HepG2 (cell line): ENCODE measurements at regions not wholly inside any gene's neighbourhood (a gene's known extent, or its start where the extent isn't known, plus 50 kb on each side); places are given as distances from the start of the nearest gene placed in this dataset.

Source experiments
- ATAC-seq: fragments of 200-7000 bp; cut with Tn5 transposase; 3 replicates; pipeline ENCODE4 v1.9.1; 2020; ENCODE audit warnings: mild to moderate bottlenecking, moderate library complexity
- BruUV-seq: library from RNA; stranded (reverse); fragments of 400-500 nt; replicated peaks from 2 replicates; lab custom pipeline; 2021; lab: Mats Ljungman, UMichigan
- CTCF ChIA-PET: fragments of 300-600 bp; formaldehyde crosslinking; extraction: SDS; loops from one replicate; lab custom pipeline; 2021; ENCODE audit warnings: low total read pairs, inconsistent platforms, low intra/inter-chr PET ratio; lab: Yijun Ruan, JAX
- POLR2A ChIA-PET: fragments of 350-600 bp; sonication (Branson Sonifier 250); formaldehyde crosslinking; loops from one replicate; lab custom pipeline; 2020; ENCODE audit warnings: antibody characterized with exemption, inconsistent platforms; lab: Yijun Ruan, JAX
- DNase-seq: peaks from one replicate; pipeline ENCODE4 v3.0.0-alpha.2; 2015; ENCODE audit warnings: low spot score
- FAIRE-seq: peaks from 3 replicates; lab custom pipeline; 2011; peaks lifted over from hg19 to GRCh38; lab: Jason Lieb, UNC
- H2AFZ ChIP-seq: one replicate; pipeline ENCODE4 v1.6.1; 2011; ENCODE audit warnings: low read length, inconsistent platforms
- H3K27ac ChIP-seq: fragments of 300-600 bp; 3 replicates; pipeline ENCODE4 v1.8.0; 2011; ENCODE audit warnings: mixed run types, mild to moderate bottlenecking, mixed read lengths, low read length, inconsistent platforms; ENCODE audit not compliant: insufficient read depth; ENCODE audit errors: extremely low read length
- H3K27me3 ChIP-seq, 2 experiments: fragments of 200-600 bp in 1 of 2; 2 replicates in 1 of 2; 3 replicates in 1 of 2; pipeline versions ENCODE4 v1.6.0 to v1.8.0; 2011; ENCODE audit warnings: low read length in 2 of 2, mild to moderate bottlenecking in 2 of 2, moderate library complexity in 2 of 2, inconsistent platforms in 1 of 2; ENCODE audit not compliant: insufficient read depth in 2 of 2, control insufficient read depth in 1 of 2
- H3K36me3 ChIP-seq, 2 experiments: fragments of 200-600 bp in 1 of 2; replicated peaks in 1 of 2; 2 replicates in 1 of 2; 3 replicates in 1 of 2; pipeline versions ENCODE4 v1.5.1 to v1.8.0; 2011; ENCODE audit warnings: low read length in 2 of 2, inconsistent platforms in 1 of 2; ENCODE audit not compliant: insufficient read depth in 2 of 2, control insufficient read depth in 1 of 2
- H3K4me1 ChIP-seq: 2 replicates; pipeline ENCODE4 v1.5.1; 2012; ENCODE audit warnings: low read length, inconsistent platforms; ENCODE audit not compliant: insufficient read depth
- H3K4me2 ChIP-seq: 2 replicates; pipeline ENCODE4 v1.6.0; 2011; ENCODE audit warnings: low read depth, low read length, inconsistent platforms
- H3K4me3 ChIP-seq, 3 experiments: fragments of 200-600 bp in 1 of 3; sonication (generic), shearing (Covaris generic) in 1 of 3; replicated peaks in 1 of 3; 2 replicates each; pipeline ENCODE4 v1.5.1; 2011 to 2016; ENCODE audit warnings: low read length in 3 of 3, inconsistent platforms in 2 of 3, low read depth in 2 of 3, mild to moderate bottlenecking in 2 of 3, control low read depth in 1 of 3, mixed read lengths in 1 of 3; ENCODE audit not compliant: insufficient read depth in 1 of 3
- H3K79me2 ChIP-seq: one replicate; pipeline ENCODE4 v1.6.1; 2011; ENCODE audit warnings: low read length, inconsistent platforms; ENCODE audit not compliant: insufficient read depth
- H3K9ac ChIP-seq: 2 replicates; pipeline ENCODE4 v1.6.0; 2011; ENCODE audit warnings: mild to moderate bottlenecking, low read depth, low read length, inconsistent platforms; ENCODE audit not compliant: insufficient read depth
- H3K9me3 ChIP-seq: 2 replicates; pipeline ENCODE4 v1.5.1; 2012; ENCODE audit warnings: mild to moderate bottlenecking, low read length
- H4K20me1 ChIP-seq: 2 replicates; pipeline ENCODE4 v1.6.0; 2011; ENCODE audit warnings: inconsistent platforms, mild to moderate bottlenecking, low read length, moderate library complexity; ENCODE audit not compliant: insufficient read depth
- CBX1 ChIP-seq: IDR thresholded peaks from one replicate; pipeline ENCODE4 v1.6.1; 2016; ENCODE audit warnings: antibody characterized with exemption, low read depth
- FOXA3 ChIP-seq: IDR thresholded peaks from 2 replicates; pipeline ENCODE4 v1.6.1; 2016; ENCODE audit warnings: missing genetic modification reagents, missing compliant biosample characterization
- KDM3A ChIP-seq: IDR thresholded peaks from 2 replicates; pipeline ENCODE4 v1.6.1; 2018; ENCODE audit warnings: low read depth, missing compliant biosample characterization
- NFIB ChIP-seq: sonication (generic); formaldehyde crosslinking; IDR thresholded peaks from 2 replicates; pipeline ENCODE4 v1.9.0; 2021; ENCODE audit warnings: missing genetic modification reagents, mild to moderate bottlenecking, borderline replicate concordance
- NR2C2 ChIP-seq: sonication (generic); formaldehyde crosslinking; IDR thresholded peaks from 2 replicates; pipeline ENCODE4 v1.4.0; 2020; ENCODE audit warnings: missing genetic modification reagents, mild to moderate bottlenecking, moderate library complexity, borderline replicate concordance
- SETDB1 ChIP-seq: sonication (generic); formaldehyde crosslinking; IDR thresholded peaks from 2 replicates; pipeline ENCODE4 v1.5.1; 2020; ENCODE audit warnings: missing genetic modification reagents, mild to moderate bottlenecking, borderline replicate concordance
- ZFY ChIP-seq: sonication (generic); formaldehyde crosslinking; IDR thresholded peaks from 2 replicates; pipeline ENCODE4 v1.4.0; 2020; ENCODE audit warnings: missing genetic modification reagents
- ZKSCAN5 ChIP-seq: sonication (generic); formaldehyde crosslinking; IDR thresholded peaks from 2 replicates; pipeline ENCODE4 v1.5.1; 2020; ENCODE audit warnings: mild to moderate bottlenecking, missing genetic modification reagents
- ZNF264 ChIP-seq: sonication (generic); formaldehyde crosslinking; IDR thresholded peaks from 2 replicates; pipeline ENCODE4 v1.4.0; 2020; ENCODE audit warnings: missing genetic modification reagents
- ZNF614 ChIP-seq: IDR thresholded peaks from 2 replicates; pipeline ENCODE4 v1.6.1; 2018; ENCODE audit warnings: missing biosample characterization, missing genetic modification reagents, inconsistent platforms, borderline replicate concordance
- ZNF724P ChIP-seq: sonication (generic); formaldehyde crosslinking; IDR thresholded peaks from 2 replicates; pipeline ENCODE4 v1.8.0; 2022; ENCODE audit warnings: missing genetic modification reagents, borderline replicate concordance
- ZXDC ChIP-seq: sonication (generic); formaldehyde crosslinking; IDR thresholded peaks from 2 replicates; pipeline ENCODE4 v1.5.0; 2020; ENCODE audit warnings: mild to moderate bottlenecking, missing genetic modification reagents
- WGBS: methylation state at CpG from one replicate; pipeline ENCODE4 v1.1.6; 2017; ENCODE audit warnings: low lambda C conversion rate; 5-methylcytosine and 5-hydroxymethylcytosine counted together
- in situ Hi-C: cut with HindIII; loops from 2 replicates; pipeline ENCODE4 v1.10.0; 2017; ENCODE audit warnings: low pct_unique_long_range_greater_than_20kb; ENCODE audit not compliant: extremely low pct_ligation_motif_present
- intact Hi-C: fragments of 100-400 bp; cut with micrococcal nuclease; formaldehyde crosslinking; loops from one replicate; pipeline ENCODE4 v1.10.0; 2022; ENCODE audit not compliant: unreplicated experiment
- TF ChIP-seq, protein P1 (sequence below): sonication (generic); formaldehyde crosslinking; IDR thresholded peaks from 2 replicates; pipeline ENCODE4 v1.5.0; 2020; ENCODE audit warnings: mild to moderate bottlenecking, missing genetic modification reagents
- TF ChIP-seq, protein P2 (sequence below), 2 experiments: sonication (generic) in 1 of 2; formaldehyde crosslinking in 1 of 2; IDR thresholded peaks; 2 replicates each; pipeline versions ENCODE4 v1.4.0 to v1.6.1; 2018 to 2020; ENCODE audit warnings: missing genetic modification reagents in 2 of 2, borderline replicate concordance in 1 of 2, low read depth in 1 of 2, mild to moderate bottlenecking in 1 of 2, missing biosample characterization in 1 of 2

GRCh38 chr5:174273325-174273724 is 227.8 kb downstream of the NSG2 start:
- Histone ChIP-seq H3K27ac (no peak overlapping the region), H3K9me3 (no peaks in the 10 kb centered on the region), H3K36me3 (no peaks in the 10 kb centered on the region), H2AFZ (no peak overlapping the region), H3K27me3 (no peaks in the 10 kb centered on the region), H3K4me2 (no peak overlapping the region), H3K4me3 (no peak overlapping the region), H3K79me2 (no peaks in the 10 kb centered on the region), H3K9ac (no peak overlapping the region), H4K20me1 (no peaks in the 10 kb centered on the region), H3K4me1 (no peaks in the 10 kb centered on the region)
- FAIRE-seq (no peak), DNase-seq (no peak), ATAC-seq (no peak)
- no TSS peak for BruUV-seq
- TF ChIP-seq ZXDC (CRISPR knock-in tag), result no peak
- TF ChIP-seq, protein P1, sequence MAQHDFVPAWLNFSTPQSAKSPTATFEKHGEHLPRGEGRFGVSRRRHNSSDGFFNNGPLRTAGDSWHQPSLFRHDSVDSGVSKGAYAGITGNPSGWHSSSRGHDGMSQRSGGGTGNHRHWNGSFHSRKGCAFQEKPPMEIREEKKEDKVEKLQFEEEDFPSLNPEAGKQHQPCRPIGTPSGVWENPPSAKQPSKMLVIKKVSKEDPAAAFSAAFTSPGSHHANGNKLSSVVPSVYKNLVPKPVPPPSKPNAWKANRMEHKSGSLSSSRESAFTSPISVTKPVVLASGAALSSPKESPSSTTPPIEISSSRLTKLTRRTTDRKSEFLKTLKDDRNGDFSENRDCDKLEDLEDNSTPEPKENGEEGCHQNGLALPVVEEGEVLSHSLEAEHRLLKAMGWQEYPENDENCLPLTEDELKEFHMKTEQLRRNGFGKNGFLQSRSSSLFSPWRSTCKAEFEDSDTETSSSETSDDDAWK (CRISPR knock-in tag), result no peak
- ChIA-PET POLR2A (no interaction called here), CTCF (no interaction called here)
- 2% methylated on average over 4 of the region's 4 CpGs for WGBS
- in situ Hi-C loops, result no loop called here
- intact Hi-C loops, result no loop called here

DNA sequence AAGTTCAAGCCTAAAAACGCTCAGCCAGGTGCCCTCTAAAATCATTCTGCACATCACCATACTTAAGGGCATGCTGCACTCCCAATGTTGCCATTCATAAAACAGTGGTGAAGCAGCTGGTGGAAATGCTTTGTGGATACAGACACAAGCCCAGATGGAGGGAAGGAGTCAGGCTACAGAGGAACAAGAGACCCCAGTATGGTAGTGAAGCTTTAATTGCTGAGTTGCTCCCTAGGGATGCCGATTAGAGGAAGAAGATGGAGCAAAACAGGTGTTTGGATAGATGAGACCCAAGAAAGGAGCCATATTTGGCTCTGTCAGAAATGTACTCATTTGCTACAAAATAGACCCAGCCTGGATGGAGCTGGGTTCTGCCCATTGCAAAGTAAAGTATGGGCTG is 230.5 kb downstream of the NSG2 start:
- Histone ChIP-seq H2AFZ (no peak overlapping the region), H4K20me1 (no peaks in the 10 kb centered on the region), H3K4me3 (no peak overlapping the region), H3K27me3 (peaks cover 0 to 5% of the 10 kb centered on the region in 2 experiments; a peak in 1 of 5 replicates), H3K36me3 (no peaks in the 10 kb centered on the region), H3K4me1 (no peaks in the 10 kb centered on the region), H3K4me2 (no peak overlapping the region), H3K79me2 (no peaks in the 10 kb centered on the region), H3K9ac (no peak overlapping the region), H3K27ac (no peak overlapping the region), H3K9me3 (no peaks in the 10 kb centered on the region)
- FAIRE-seq (no peak), DNase-seq (no peak), ATAC-seq (no peak)
- in situ Hi-C loops (no loop called here), intact Hi-C loops (no loop called here)
- POLR2A ChIA-PET, result no interaction called here
- WGBS, result 2% methylated on average over 2 of the region's 2 CpGs
- BruUV-seq, result no TSS peak
- CTCF ChIA-PET, result no interaction called here
- TF ChIP-seq NR2C2 (CRISPR knock-in tag), result no peak
- TF ChIP-seq ZNF724P, result no peak
- no peak for TF ChIP-seq SETDB1
- no peak for TF ChIP-seq ZNF614
- TF ChIP-seq ZFY (CRISPR knock-in tag), result no peak
- TF ChIP-seq KDM3A (CRISPR knock-in tag), result no peak
- no peak for TF ChIP-seq CBX1
- TF ChIP-seq ZNF264, result no peak
- TF ChIP-seq ZKSCAN5 (CRISPR knock-in tag), result no peak
- TF ChIP-seq FOXA3 (CRISPR knock-in tag), result no peak
- TF ChIP-seq NFIB (CRISPR knock-in tag), result no peak
- TF ChIP-seq, protein P2, sequence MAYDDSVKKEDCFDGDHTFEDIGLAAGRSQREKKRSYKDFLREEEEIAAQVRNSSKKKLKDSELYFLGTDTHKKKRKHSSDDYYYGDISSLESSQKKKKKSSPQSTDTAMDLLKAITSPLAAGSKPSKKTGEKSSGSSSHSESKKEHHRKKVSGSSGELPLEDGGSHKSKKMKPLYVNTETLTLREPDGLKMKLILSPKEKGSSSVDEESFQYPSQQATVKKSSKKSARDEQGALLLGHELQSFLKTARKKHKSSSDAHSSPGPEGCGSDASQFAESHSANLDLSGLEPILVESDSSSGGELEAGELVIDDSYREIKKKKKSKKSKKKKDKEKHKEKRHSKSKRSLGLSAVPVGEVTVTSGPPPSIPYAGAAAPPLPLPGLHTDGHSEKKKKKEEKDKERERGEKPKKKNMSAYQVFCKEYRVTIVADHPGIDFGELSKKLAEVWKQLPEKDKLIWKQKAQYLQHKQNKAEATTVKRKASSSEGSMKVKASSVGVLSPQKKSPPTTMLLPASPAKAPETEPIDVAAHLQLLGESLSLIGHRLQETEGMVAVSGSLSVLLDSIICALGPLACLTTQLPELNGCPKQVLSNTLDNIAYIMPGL (CRISPR knock-in tag; IDR thresholded peaks at IDR 0.05; ENCODE audit: borderline replicate concordance in 1 of 2, low read depth in 1 of 2), result no peak
